NCI-H82 (cell line): ENCODE measurements at regions not wholly inside any gene's neighbourhood (a gene's known extent, or its start where the extent isn't known, plus 50 kb on each side); places are given as distances from the start of the nearest gene placed in this dataset.

Source experiments
- DNase-seq: peaks from one replicate; lab custom pipeline; 2025; lab: John Stamatoyannopoulos, UW

GRCh38 chr12:110794623-110795280 is 52.0 kb upstream of the CCDC63 start:
- DNase-seq: no peak

- peak; percentile 33 for DNase-seq
Observed at GRCh38 chr12:110796952-110797351, 49.8 kb upstream of the CCDC63 start.
